RWPE1 (cell line): ENCODE measurements at regions not wholly inside any gene's neighbourhood (a gene's known extent, or its start where the extent isn't known, plus 50 kb on each side); places are given as distances from the start of the nearest gene placed in this dataset.

ENCODE experiments used
- CTCF ChIA-PET: fragments of 350-600 bp; sonication (Branson Sonifier 250); formaldehyde crosslinking; extraction: SDS; loops from one replicate; lab custom pipeline; 2021; lab: Yijun Ruan, JAX
- POLR2A ChIA-PET: fragments of 400-600 bp; formaldehyde crosslinking; extraction: SDS; loops from one replicate; lab custom pipeline; 2020; ENCODE audit warnings: antibody characterized with exemption; ENCODE audit not compliant: low non-redundant PET; lab: Yijun Ruan, JAX
- DNase-seq: peaks from one replicate; pipeline ENCODE4 v3.0.0; 2012; ENCODE audit warnings: low spot score
- H3K27ac ChIP-seq: fragments of 450-650 bp; 2 replicates; pipeline ENCODE4 v1.5.1; 2017
- CTCF ChIP-seq: fragments of 450-650 bp; conservative IDR thresholded peaks from 2 replicates; pipeline ENCODE4 v1.5.1; 2017; ENCODE audit warnings: low read depth, mild to moderate bottlenecking

GRCh38 chr2:228802181-228803071, 468.7 kb downstream of the PID1 start:
- no peak overlapping the region for H3K27ac ChIP-seq
- ChIA-PET POLR2A (no interaction called here), CTCF (no interaction called here)
- no peak for TF ChIP-seq CTCF
- DNase-seq, result no peak

GRCh38 chr2:228801451-228801850, 469.6 kb downstream of the PID1 start:
- H3K27ac ChIP-seq, result no peak overlapping the region
- ChIA-PET CTCF (no interaction called here), POLR2A (no interaction called here)
- no peak for DNase-seq
- no peak for TF ChIP-seq CTCF

- ChIA-PET CTCF (interaction anchor here (0.6 kb wide), 1 partner anchor 365 kb away, joined by 4 read pairs; no protein-coding TSS in a partner anchor), POLR2A (no interaction called here)
- TF ChIP-seq CTCF, result no peak
- DNase-seq, result no peak
- H3K27ac ChIP-seq, result no peak overlapping the region
Measured at GRCh38 chr2:228799208-228799588, 471.9 kb downstream of the PID1 start.

- no peak for DNase-seq
- TF ChIP-seq CTCF, result no peak
- no peak overlapping the region for H3K27ac ChIP-seq
- ChIA-PET CTCF (interaction anchor here (0.6 kb wide), 1 partner anchor 366 kb away, joined by 4 read pairs; no protein-coding TSS in a partner anchor), POLR2A (interaction anchor here (0.6 kb wide), 1 partner anchor 115 kb away, joined by 3 read pairs; no protein-coding TSS in a partner anchor)
Measured at GRCh38 chr2:228798458-228799207, 472.5 kb downstream of the PID1 start.

- CTCF ChIA-PET, result no interaction called here
- TF ChIP-seq CTCF, result no peak
- POLR2A ChIA-PET, result no interaction called here
Measured at GRCh38 chr2:228796386-228796785, 474.7 kb downstream of the PID1 start.

GRCh38 chr2:228793116-228793515, 478.0 kb downstream of the PID1 start:
- CTCF ChIA-PET, result interaction anchor here (0.7 kb wide), 1 partner anchor 162 kb away, joined by 3 read pairs; no protein-coding TSS in a partner anchor
- POLR2A ChIA-PET, result no interaction called here
- no peak overlapping the region for H3K27ac ChIP-seq
- no peak for TF ChIP-seq CTCF
- no peak for DNase-seq

More at GRCh38 chr2:228796386-228796785, 474.7 kb downstream of the PID1 start:
- DNase-seq, result no peak
- no peak overlapping the region for H3K27ac ChIP-seq
